Type B pancreatic cell (in vitro differentiated cells): ENCODE measurements at regions not wholly inside any gene's neighbourhood (a gene's known extent, or its start where the extent isn't known, plus 50 kb on each side); places are given as distances from the start of the nearest gene placed in this dataset.

Experiments used
- DNase-seq: peaks from one replicate; pipeline ENCODE4 v3.0.0; 2021; ENCODE audit warnings: mixed read lengths; ENCODE audit not compliant: unreplicated experiment; ENCODE audit errors: extremely low spot score
- H3K27ac Mint-ChIP-seq: 2 replicates; pipeline ENCODE4 v1.8.0; 2021; ENCODE audit warnings: mild to moderate bottlenecking, mixed read lengths
- H3K27me3 Mint-ChIP-seq: 2 replicates; pipeline ENCODE4 v1.8.0; 2021; ENCODE audit warnings: mixed read lengths
- H3K36me3 Mint-ChIP-seq: 2 replicates; pipeline ENCODE4 v1.8.0; 2021; ENCODE audit warnings: mixed read lengths
- H3K4me1 Mint-ChIP-seq: one replicate; pipeline ENCODE4 v1.8.0; 2021; ENCODE audit warnings: mixed read lengths; ENCODE audit not compliant: unreplicated experiment
- H3K4me3 Mint-ChIP-seq: 2 replicates; pipeline ENCODE4 v1.8.0; 2021; ENCODE audit warnings: mild to moderate bottlenecking, mixed read lengths
- H3K9me3 Mint-ChIP-seq: 2 replicates; pipeline ENCODE4 v1.8.0; 2021; ENCODE audit warnings: mixed read lengths
- TF ChIP-seq, protein P1 (sequence below): fragments of 200-600 bp; sonication (generic); conservative IDR thresholded peaks from 2 replicates; pipeline ENCODE4 v1.5.0; 2021; ENCODE audit warnings: antibody characterized with exemption, mild to moderate bottlenecking

- H3K9me3 Mint-ChIP-seq = peaks cover 10% of the 10 kb centered on the region
Observed at GRCh38 chr4:154928640-154929257, 147.7 kb downstream of the RBM46 start.

GRCh38 chr4:154936873-154937272 is 155.8 kb downstream of the RBM46 start:
- TF ChIP-seq, protein P1, sequence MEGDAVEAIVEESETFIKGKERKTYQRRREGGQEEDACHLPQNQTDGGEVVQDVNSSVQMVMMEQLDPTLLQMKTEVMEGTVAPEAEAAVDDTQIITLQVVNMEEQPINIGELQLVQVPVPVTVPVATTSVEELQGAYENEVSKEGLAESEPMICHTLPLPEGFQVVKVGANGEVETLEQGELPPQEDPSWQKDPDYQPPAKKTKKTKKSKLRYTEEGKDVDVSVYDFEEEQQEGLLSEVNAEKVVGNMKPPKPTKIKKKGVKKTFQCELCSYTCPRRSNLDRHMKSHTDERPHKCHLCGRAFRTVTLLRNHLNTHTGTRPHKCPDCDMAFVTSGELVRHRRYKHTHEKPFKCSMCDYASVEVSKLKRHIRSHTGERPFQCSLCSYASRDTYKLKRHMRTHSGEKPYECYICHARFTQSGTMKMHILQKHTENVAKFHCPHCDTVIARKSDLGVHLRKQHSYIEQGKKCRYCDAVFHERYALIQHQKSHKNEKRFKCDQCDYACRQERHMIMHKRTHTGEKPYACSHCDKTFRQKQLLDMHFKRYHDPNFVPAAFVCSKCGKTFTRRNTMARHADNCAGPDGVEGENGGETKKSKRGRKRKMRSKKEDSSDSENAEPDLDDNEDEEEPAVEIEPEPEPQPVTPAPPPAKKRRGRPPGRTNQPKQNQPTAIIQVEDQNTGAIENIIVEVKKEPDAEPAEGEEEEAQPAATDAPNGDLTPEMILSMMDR = no peak
- Mint-ChIP-seq H3K4me1 (peaks cover 4% of the 10 kb centered on the region), H3K9me3 (peaks cover 13% of the 10 kb centered on the region), H3K4me3 (no peak overlapping the region), H3K36me3 (no peaks in the 10 kb centered on the region), H3K27me3 (no peaks in the 10 kb centered on the region), H3K27ac (no peak overlapping the region)
- DNase-seq = no peak

More at GRCh38 chr4:154928640-154929257, 147.7 kb downstream of the RBM46 start:
- H3K27ac Mint-ChIP-seq = no peak overlapping the region
- TF ChIP-seq, protein P1 = peak; percentile 67
- H3K4me1 Mint-ChIP-seq = no peaks in the 10 kb centered on the region
- no peak for DNase-seq
- no peak overlapping the region for H3K4me3 Mint-ChIP-seq
- H3K36me3 Mint-ChIP-seq = no peaks in the 10 kb centered on the region
- no peaks in the 10 kb centered on the region for H3K27me3 Mint-ChIP-seq

- H3K27ac Mint-ChIP-seq = no peak overlapping the region
Observed at GRCh38 chr4:154939851-154940250, 158.8 kb downstream of the RBM46 start.

DNA sequence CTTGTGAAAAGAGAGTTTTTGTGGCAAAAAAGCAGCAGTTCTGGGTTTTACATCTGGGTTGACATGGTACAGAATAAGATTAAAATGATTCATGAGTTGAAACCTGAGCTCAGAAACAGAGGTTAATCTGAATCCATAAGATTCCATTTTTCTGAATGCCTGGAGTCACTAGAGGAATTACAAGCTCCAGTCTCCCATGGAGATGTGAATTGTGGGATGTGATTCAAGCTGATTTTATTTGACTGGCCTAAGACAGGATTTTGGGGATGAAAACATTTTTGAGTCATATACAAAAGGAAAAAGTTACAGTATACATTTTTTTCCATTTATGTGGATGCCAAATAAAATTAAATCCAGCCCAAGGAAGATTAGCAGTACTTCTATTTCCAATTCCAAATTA is 161.1 kb downstream of the RBM46 start:
- Mint-ChIP-seq H3K27me3 (no peaks in the 10 kb centered on the region), H3K27ac (no peak overlapping the region), H3K9me3 (no peaks in the 10 kb centered on the region), H3K4me1 (peaks cover 8% of the 10 kb centered on the region), H3K4me3 (no peak overlapping the region), H3K36me3 (no peaks in the 10 kb centered on the region)
- DNase-seq = no peak
- TF ChIP-seq, protein P1 = no peak

More at GRCh38 chr4:154939851-154940250, 158.8 kb downstream of the RBM46 start:
- Mint-ChIP-seq H3K4me1 (peaks cover 8% of the 10 kb centered on the region), H3K4me3 (no peak overlapping the region), H3K9me3 (peaks cover 5% of the 10 kb centered on the region), H3K27me3 (no peaks in the 10 kb centered on the region), H3K36me3 (no peaks in the 10 kb centered on the region)
- no peak for DNase-seq
- TF ChIP-seq, protein P1 = no peak

GRCh38 chr4:154944996-154945395 is 163.9 kb downstream of the RBM46 start:
- H3K27me3 Mint-ChIP-seq = no peaks in the 10 kb centered on the region
- no peak for DNase-seq
- H3K36me3 Mint-ChIP-seq = no peaks in the 10 kb centered on the region
- TF ChIP-seq, protein P1 = no peak
- peaks cover 8% of the 10 kb centered on the region for H3K4me1 Mint-ChIP-seq
- H3K27ac Mint-ChIP-seq = no peak overlapping the region
- no peak overlapping the region for H3K4me3 Mint-ChIP-seq
- H3K9me3 Mint-ChIP-seq = peaks cover 2% of the 10 kb centered on the region
